ENCODE measurements at regions not wholly inside any gene's neighbourhood (a gene's known extent, or its start where the extent isn't known, plus 50 kb on each side); places are given as distances from the start of the nearest gene placed in this dataset.

DNA sequence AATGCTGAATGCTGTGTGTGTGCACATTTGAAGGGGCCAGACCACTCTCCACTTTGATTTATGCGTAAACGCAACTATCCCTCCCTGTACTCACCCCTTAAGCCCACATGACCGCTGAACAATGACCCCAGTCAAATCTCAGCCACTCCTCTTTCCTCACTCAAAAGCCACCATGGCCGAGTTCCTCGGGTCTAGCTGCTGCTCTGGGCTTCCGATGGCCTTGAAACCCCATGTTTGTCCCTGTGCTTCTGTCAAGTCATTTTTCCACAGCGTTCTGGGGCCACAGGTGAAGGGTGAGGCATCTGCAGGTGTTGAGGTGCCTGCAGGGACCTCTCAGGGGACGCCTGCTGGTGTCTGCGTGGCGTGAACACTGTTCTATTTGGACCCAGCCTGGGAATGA, 74.3 kb upstream of the TMEM18 start:
- TF ChIP-seq POLR2AphosphoS5 (IDR thresholded peaks at IDR 0.05; ENCODE audit: low read depth) = no peak
- TF ChIP-seq, protein P1, sequence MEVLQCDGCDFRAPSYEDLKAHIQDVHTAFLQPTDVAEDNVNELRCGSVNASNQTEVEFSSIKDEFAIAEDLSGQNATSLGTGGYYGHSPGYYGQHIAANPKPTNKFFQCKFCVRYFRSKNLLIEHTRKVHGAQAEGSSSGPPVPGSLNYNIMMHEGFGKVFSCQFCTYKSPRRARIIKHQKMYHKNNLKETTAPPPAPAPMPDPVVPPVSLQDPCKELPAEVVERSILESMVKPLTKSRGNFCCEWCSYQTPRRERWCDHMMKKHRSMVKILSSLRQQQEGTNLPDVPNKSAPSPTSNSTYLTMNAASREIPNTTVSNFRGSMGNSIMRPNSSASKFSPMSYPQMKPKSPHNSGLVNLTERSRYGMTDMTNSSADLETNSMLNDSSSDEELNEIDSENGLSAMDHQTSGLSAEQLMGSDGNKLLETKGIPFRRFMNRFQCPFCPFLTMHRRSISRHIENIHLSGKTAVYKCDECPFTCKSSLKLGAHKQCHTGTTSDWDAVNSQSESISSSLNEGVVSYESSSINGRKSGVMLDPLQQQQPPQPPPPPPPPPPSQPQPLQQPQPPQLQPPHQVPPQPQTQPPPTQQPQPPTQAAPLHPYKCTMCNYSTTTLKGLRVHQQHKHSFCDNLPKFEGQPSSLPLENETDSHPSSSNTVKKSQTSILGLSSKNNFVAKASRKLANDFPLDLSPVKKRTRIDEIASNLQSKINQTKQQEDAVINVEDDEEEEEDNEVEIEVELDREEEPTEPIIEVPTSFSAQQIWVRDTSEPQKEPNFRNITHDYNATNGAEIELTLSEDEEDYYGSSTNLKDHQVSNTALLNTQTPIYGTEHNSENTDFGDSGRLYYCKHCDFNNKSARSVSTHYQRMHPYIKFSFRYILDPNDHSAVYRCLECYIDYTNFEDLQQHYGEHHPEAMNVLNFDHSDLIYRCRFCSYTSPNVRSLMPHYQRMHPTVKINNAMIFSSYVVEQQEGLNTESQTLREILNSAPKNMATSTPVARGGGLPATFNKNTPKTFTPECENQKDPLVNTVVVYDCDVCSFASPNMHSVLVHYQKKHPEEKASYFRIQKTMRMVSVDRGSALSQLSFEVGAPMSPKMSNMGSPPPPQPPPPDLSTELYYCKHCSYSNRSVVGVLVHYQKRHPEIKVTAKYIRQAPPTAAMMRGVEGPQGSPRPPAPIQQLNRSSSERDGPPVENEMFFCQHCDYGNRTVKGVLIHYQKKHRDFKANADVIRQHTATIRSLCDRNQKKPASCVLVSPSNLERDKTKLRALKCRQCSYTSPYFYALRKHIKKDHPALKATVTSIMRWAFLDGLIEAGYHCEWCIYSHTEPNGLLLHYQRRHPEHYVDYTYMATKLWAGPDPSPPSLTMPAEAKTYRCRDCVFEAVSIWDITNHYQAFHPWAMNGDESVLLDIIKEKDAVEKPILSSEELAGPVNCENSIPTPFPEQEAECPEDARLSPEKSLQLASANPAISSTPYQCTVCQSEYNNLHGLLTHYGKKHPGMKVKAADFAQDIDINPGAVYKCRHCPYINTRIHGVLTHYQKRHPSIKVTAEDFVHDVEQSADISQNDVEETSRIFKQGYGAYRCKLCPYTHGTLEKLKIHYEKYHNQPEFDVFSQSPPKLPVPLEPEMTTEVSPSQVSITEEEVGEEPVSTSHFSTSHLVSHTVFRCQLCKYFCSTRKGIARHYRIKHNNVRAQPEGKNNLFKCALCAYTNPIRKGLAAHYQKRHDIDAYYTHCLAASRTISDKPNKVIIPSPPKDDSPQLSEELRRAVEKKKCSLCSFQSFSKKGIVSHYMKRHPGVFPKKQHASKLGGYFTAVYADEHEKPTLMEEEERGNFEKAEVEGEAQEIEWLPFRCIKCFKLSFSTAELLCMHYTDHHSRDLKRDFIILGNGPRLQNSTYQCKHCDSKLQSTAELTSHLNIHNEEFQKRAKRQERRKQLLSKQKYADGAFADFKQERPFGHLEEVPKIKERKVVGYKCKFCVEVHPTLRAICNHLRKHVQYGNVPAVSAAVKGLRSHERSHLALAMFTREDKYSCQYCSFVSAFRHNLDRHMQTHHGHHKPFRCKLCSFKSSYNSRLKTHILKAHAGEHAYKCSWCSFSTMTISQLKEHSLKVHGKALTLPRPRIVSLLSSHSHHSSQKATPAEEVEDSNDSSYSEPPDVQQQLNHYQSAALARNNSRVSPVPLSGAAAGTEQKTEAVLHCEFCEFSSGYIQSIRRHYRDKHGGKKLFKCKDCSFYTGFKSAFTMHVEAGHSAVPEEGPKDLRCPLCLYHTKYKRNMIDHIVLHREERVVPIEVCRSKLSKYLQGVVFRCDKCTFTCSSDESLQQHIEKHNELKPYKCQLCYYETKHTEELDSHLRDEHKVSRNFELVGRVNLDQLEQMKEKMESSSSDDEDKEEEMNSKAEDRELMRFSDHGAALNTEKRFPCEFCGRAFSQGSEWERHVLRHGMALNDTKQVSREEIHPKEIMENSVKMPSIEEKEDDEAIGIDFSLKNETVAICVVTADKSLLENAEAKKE (CRISPR knock-in tag; IDR thresholded peaks at IDR 0.05) = no peak

Data from GM23338 (cell line).